Transverse colon (tissue), 4 donors: ENCODE measurements at regions not wholly inside any gene's neighbourhood (a gene's known extent, or its start where the extent isn't known, plus 50 kb on each side); places are given as distances from the start of the nearest gene placed in this dataset.

Experiments
- DNase-seq: peaks from one replicate; pipeline ENCODE4 v3.0.0-alpha.2; 2019
- H3K27ac ChIP-seq, 4 donors: fragments of 200-600 bp; sonication (generic); 2 replicates each; pipeline ENCODE4 v1.5.1; 2016 to 2018; ENCODE audit warnings: inconsistent platforms in 4 of 4
- H3K27me3 ChIP-seq: fragments of 200-600 bp; sonication (generic); 2 replicates; pipeline ENCODE4 v1.5.1; 2017; ENCODE audit warnings: inconsistent platforms
- H3K36me3 ChIP-seq, 4 donors: fragments of 200-600 bp; sonication (generic); 2 replicates each; pipeline ENCODE4 v1.5.1; 2017 to 2019; ENCODE audit warnings: inconsistent platforms in 4 of 4
- H3K4me1 ChIP-seq, 4 donors: fragments of 200-600 bp; sonication (generic); 2 replicates each; pipeline ENCODE4 v1.5.1; 2017 to 2020; ENCODE audit warnings: inconsistent platforms in 4 of 4
- H3K4me3 ChIP-seq, 4 donors: fragments of 200-600 bp; sonication (generic); 1 replicate in 1 of 4; 2 replicates in 3 of 4; pipeline versions ENCODE4 v1.5.1 to v1.6.1; 2017 to 2019; ENCODE audit warnings: inconsistent platforms in 4 of 4
- H3K9me3 ChIP-seq, 2 donors: fragments of 200-600 bp; sonication (generic); 2 replicates each; pipeline ENCODE4 v1.5.1; 2017 to 2019; ENCODE audit warnings: inconsistent platforms in 2 of 2
- CTCF ChIP-seq, 5 experiments: fragments of 200-600 bp in 3 of 5; fragments of 450-650 bp in 2 of 5; sonication (generic) in 3 of 5; IDR thresholded peaks; 1 replicate in 2 of 5; 2 replicates in 3 of 5; pipeline ENCODE4 v1.5.1; 2016 to 2017; ENCODE audit warnings: antibody characterized with exemption in 5 of 5, inconsistent platforms in 3 of 5, mild to moderate bottlenecking in 2 of 5, moderate library complexity in 1 of 5
- EP300 ChIP-seq: sonication (generic); formaldehyde crosslinking; IDR thresholded peaks from one replicate; pipeline ENCODE4 v1.6.1; 2017; ENCODE audit warnings: antibody characterized with exemption, low read depth
- POLR2A ChIP-seq: fragments of 450-650 bp; IDR thresholded peaks from one replicate; pipeline ENCODE4 v1.6.1; 2016; ENCODE audit warnings: antibody characterized with exemption, mild to moderate bottlenecking, moderate library complexity
- POLR2AphosphoS5 ChIP-seq, 3 donors: sonication (generic); formaldehyde crosslinking; IDR thresholded peaks; one replicate each; pipeline ENCODE4 v1.6.1; 2016; ENCODE audit warnings: antibody characterized with exemption in 3 of 3
- WGBS, 2 donors: methylation state at CpG; one replicate each; pipeline ENCODE4 v1.1.5; 2018; ENCODE audit warnings: low coverage in 1 of 2; 5-methylcytosine and 5-hydroxymethylcytosine counted together
- in situ Hi-C, 4 donors: fragments of 200-750 bp; cut with MboI; loops; one replicate each; pipeline versions ENCODE4 v1.15.0 to v1.15.1; 2017; ENCODE audit warnings: low sequenced_read_pairs in 3 of 4, low pct_ligation_motif_present in 1 of 4, low pct_unique_long_range_greater_than_20kb in 1 of 4
- intact Hi-C: fragments of 100-400 bp; cut with DNase I; formaldehyde crosslinking; loops from one replicate; pipeline ENCODE4 v1.15.1; 2023; ENCODE audit warnings: low total_unique reads

- Histone ChIP-seq H3K36me3 (no peaks in the 10 kb centered on the region), H3K9me3 (no peaks in the 10 kb centered on the region), H3K27me3 (peaks cover 26% of the 10 kb centered on the region), H3K4me3 (no peak overlapping the region), H3K27ac (no peak overlapping the region), H3K4me1 (peaks cover 0 to 11% (median 6%) of the 10 kb centered on the region in 4 donors)
- no peak for DNase-seq
- WGBS, 2 donors = 52 to 65% methylated on average over 2 to 5 of the region's 5 CpGs
- in situ Hi-C loops = no loop called here
- intact Hi-C loops = no loop called here
- TF ChIP-seq POLR2AphosphoS5 (IDR thresholded peaks at IDR 0.05) (no peak), EP300 (no peak), POLR2A (no peak), CTCF (IDR thresholded peaks at IDR 0.05) (no peak)
Measured at GRCh38 chr12:125530876-125531275, 465.6 kb downstream of the AACS start.

DNA sequence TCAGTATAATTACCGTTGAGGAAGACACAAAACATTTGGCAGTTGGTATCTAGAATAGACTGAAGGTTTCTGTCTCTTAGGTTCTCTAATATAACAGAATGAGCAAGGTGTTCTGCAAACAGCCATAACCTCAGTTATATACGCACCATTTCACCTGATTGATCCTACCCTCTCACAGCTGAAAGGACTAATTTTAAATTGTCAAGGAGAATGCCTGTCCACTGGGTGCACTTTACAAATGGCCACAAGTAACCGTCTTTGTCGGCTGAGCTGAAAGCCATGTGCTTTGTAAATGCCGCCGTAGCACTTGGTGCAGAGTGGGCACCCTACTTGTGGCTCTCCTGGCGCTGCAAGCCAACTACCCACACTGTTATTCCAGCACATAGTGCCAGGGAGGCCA is 466.3 kb downstream of the AACS start:
- no peak overlapping the region for H3K4me3 ChIP-seq
- DNase-seq = no peak
- H3K27ac ChIP-seq = no peak overlapping the region
- intact Hi-C loops (no loop called here), in situ Hi-C loops (no loop called here)
- H3K9me3 ChIP-seq = no peaks in the 10 kb centered on the region
- H3K27me3 ChIP-seq = peaks cover 26% of the 10 kb centered on the region
- H3K36me3 ChIP-seq = no peaks in the 10 kb centered on the region
- WGBS, 2 donors = 50 to 76% methylated on average over 4 to 7 of the region's 7 CpGs
- H3K4me1 ChIP-seq = peaks cover 0 to 11% (median 6%) of the 10 kb centered on the region in 4 donors
- TF ChIP-seq CTCF (IDR thresholded peaks at IDR 0.05) (no peak), EP300 (no peak), POLR2AphosphoS5 (IDR thresholded peaks at IDR 0.05) (no peak), POLR2A (no peak)

DNA sequence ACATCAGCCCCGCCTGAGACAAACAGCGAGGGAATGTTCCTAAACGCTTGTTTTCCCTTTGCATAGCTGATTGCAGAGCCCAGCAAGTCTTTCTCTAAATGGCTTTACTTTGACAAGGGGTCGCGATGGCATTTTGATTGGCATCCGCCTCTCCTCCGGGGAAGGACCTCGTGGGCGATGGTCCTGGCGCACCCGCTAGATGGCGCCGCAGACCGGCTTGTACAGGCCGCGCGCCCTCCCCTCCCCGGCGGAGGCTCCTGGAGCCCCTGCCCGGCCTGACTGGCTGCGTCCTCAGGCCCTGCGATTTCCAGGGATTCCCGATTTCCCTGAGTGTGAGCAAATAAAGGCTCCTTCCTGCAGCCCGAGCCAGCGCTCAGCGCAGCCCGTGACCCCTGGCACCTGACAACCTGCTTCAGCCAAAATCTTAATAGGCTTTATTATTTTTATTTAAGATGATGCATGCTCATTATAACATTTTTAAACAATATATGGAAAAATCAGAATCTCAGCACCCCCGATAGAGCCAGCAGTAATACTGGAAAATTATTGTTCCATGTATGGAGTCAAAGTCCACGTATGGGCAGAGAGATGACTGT is 468.3 kb downstream of the AACS start:
- Histone ChIP-seq H3K9me3 (no peaks in the 10 kb centered on the region), H3K4me1 (peaks cover 0 to 11% (median 6%) of the 10 kb centered on the region in 4 donors), H3K4me3 (no peak overlapping the region), H3K36me3 (no peaks in the 10 kb centered on the region), H3K27me3 (peaks cover 26% of the 10 kb centered on the region), H3K27ac (no peak overlapping the region)
- WGBS, 2 donors = 7 to 16% methylated on average over 14 to 29 of the region's 29 CpGs
- no peak for TF ChIP-seq POLR2AphosphoS5 (IDR thresholded peaks at IDR 0.05)
- peak; percentile 47 to 68 (median 63) for TF ChIP-seq CTCF (IDR thresholded peaks at IDR 0.05)
- DNase-seq = peak; percentile 25
- intact Hi-C loops = no loop called here
- in situ Hi-C loops = no loop called here

GRCh38 chr12:125538401-125539199 is 473.4 kb downstream of the AACS start:
- Histone ChIP-seq H3K36me3 (no peaks in the 10 kb centered on the region), H3K4me1 (peaks cover 0 to 3% (median under 1%) of the 10 kb centered on the region in 4 donors), H3K4me3 (no peak overlapping the region), H3K27me3 (peaks cover 9% of the 10 kb centered on the region), H3K27ac (no peak overlapping the region), H3K9me3 (no peaks in the 10 kb centered on the region)
- no peak for TF ChIP-seq POLR2A
- TF ChIP-seq CTCF (IDR thresholded peaks at IDR 0.05) = no peak
- TF ChIP-seq EP300 = no peak
- TF ChIP-seq POLR2AphosphoS5 (IDR thresholded peaks at IDR 0.05) = no peak
- in situ Hi-C loops (no loop called here), intact Hi-C loops (no loop called here)
- 73 to 90% methylated on average over 8 to 11 of the region's 11 CpGs for WGBS, 2 donors
- no peak for DNase-seq
